ENCODE measurements at regions not wholly inside any gene's neighbourhood (a gene's known extent, or its start where the extent isn't known, plus 50 kb on each side); places are given as distances from the start of the nearest gene placed in this dataset.

DNA sequence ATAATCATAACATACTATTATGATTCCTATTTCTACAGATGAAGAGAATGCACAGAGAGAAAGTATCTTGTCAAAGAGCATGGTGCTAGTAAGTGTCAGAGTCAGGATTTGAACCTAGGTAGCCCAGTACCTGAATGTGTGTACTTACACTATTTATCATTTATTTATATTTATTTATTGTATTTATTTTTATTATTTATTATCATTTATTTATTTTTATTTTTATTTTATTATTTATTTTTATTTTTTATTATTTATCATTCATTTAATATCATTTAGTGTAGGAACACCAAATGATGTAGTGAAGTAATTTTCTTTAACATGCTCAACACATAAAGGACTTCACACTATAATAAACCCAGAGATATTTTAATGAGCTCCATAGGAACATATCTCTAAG, 209.4 kb upstream of the ZFP42 start:
- no peak for DNase-seq (ENCODE audit: low spot score)
- no peak overlapping the region for H3K27ac ChIP-seq
- POLR2A ChIA-PET (ENCODE audit: low non-redundant PET) = no interaction called here
- TF ChIP-seq, protein P1, sequence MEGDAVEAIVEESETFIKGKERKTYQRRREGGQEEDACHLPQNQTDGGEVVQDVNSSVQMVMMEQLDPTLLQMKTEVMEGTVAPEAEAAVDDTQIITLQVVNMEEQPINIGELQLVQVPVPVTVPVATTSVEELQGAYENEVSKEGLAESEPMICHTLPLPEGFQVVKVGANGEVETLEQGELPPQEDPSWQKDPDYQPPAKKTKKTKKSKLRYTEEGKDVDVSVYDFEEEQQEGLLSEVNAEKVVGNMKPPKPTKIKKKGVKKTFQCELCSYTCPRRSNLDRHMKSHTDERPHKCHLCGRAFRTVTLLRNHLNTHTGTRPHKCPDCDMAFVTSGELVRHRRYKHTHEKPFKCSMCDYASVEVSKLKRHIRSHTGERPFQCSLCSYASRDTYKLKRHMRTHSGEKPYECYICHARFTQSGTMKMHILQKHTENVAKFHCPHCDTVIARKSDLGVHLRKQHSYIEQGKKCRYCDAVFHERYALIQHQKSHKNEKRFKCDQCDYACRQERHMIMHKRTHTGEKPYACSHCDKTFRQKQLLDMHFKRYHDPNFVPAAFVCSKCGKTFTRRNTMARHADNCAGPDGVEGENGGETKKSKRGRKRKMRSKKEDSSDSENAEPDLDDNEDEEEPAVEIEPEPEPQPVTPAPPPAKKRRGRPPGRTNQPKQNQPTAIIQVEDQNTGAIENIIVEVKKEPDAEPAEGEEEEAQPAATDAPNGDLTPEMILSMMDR (conservative IDR thresholded peaks at IDR 0.05; ENCODE audit: low read depth) = no peak
- CTCF ChIA-PET = no interaction called here

DNA sequence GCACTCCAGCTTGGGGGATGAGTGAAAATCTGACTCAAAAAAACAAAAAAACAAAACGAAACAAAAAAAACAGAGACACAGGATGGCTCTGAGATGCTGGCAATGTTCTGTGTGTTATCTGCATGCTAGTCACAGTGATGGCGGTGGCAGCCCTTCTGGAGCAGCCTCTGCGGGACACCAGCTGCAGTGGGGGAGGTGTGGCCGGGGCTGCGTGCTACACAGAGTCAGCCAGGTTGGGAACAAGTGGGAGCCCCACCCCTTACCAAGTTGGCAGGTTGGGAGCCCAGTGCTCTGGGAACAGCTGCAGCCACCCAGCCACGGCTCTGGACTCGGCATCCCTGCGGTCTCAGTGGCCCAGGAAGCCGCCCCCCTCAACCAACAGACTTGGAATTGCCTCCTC, 206.5 kb upstream of the ZFP42 start:
- TF ChIP-seq, protein P1 (conservative IDR thresholded peaks at IDR 0.05; ENCODE audit: low read depth) = no peak
- no peak for DNase-seq (ENCODE audit: low spot score)
- CTCF ChIA-PET = no interaction called here
- POLR2A ChIA-PET (ENCODE audit: low non-redundant PET) = no interaction called here
- no peak overlapping the region for H3K27ac ChIP-seq

DNA sequence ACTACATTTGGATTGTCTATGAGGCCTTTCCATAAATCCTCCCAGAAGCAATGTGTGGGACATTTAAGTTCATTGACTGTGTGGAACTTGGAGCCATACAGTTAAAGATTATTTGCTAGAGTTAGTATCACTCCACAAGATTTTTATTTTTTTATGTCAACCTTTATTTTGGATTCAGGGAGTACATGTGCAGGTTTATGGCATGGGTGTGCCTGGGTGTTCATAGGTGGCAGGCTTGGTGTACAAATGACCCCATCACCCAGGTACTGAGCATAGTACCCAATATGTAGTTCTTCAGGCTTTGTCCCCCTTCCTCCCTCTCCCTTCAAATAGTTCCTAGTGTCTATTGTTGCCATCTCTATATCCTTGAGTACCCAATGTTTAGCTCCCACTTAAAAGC, 199.8 kb upstream of the ZFP42 start:
- H3K27ac ChIP-seq = no peak overlapping the region
- CTCF ChIA-PET = interaction anchor here (0.6 kb wide), 1 partner anchor 854 kb away, joined by 3 read pairs; no protein-coding TSS in a partner anchor
- no peak for DNase-seq (ENCODE audit: low spot score)
- POLR2A ChIA-PET (ENCODE audit: low non-redundant PET) = no interaction called here
- TF ChIP-seq, protein P1 (conservative IDR thresholded peaks at IDR 0.05; ENCODE audit: low read depth) = no peak

DNA sequence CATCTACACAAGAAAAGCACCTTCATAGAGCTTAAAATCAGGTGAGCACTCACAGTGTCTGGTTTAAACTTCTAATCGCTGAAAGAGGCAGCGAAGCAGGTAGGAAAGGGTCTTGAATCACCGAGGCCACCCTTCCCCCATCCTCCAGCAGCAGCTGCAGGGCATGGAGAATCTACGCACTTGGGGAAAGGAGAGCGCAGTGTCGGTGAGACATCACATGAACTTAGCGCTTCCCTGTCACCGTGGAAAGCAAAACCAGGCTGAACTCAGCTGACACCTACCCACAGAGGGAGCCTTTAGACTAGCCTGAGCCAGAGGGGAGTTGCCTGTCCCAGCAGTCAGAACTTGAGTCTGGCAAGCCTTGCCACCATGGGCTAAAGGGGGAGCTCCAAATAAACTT, 197.2 kb upstream of the ZFP42 start:
- TF ChIP-seq, protein P1 (conservative IDR thresholded peaks at IDR 0.05; ENCODE audit: low read depth) = no peak
- no peak for DNase-seq (ENCODE audit: low spot score)
- ChIA-PET CTCF (no interaction called here), POLR2A (ENCODE audit: low non-redundant PET) (no interaction called here)
- H3K27ac ChIP-seq = no peak overlapping the region

DNA sequence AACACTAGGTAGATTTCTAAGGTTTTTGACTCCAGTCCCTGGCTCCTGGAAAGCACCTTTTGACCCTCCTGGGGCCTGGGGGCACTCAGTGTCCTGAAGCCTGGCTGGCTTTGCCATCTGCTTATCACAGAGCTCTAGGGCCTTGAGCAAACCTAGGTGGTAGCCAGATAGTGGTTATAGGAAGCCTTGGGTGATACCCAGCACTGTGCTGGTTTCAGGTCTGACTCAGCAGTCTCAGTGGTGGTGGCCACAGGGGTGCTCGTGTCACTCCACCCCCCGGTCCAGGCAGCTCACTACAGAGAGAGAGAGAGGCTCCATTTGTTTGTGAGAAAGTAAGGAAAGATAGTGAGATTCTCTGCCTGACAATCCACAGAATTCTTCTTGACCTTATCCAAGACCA, 195.8 kb upstream of the ZFP42 start:
- no peak for DNase-seq (ENCODE audit: low spot score)
- TF ChIP-seq, protein P1 (conservative IDR thresholded peaks at IDR 0.05; ENCODE audit: low read depth) = no peak
- ChIA-PET CTCF (interaction anchor here (1.0 kb wide), 1 partner anchor 16 kb away, joined by 4 read pairs; no protein-coding TSS in a partner anchor), POLR2A (ENCODE audit: low non-redundant PET) (no interaction called here)
- no peak overlapping the region for H3K27ac ChIP-seq

DNA sequence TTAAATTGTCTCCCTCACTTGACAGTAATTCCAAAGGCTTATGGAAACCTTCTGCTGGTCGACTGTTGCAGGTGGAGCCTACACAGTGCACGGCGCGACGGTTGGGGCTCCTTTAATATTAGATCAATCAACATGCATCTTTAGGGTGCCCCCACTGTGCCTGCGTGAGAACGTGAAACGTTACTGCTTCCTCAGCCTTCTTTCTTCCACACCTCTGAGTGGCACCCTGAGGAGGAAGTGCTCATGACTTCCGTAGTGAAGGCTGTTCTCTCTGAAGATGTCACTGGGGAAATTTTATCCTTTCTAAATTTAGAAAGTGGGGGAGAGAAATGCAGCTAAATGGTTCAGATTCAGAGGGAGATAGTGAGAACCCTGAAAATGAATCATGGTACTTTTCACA, 184.0 kb upstream of the ZFP42 start:
- no peak overlapping the region for H3K27ac ChIP-seq
- ChIA-PET POLR2A (ENCODE audit: low non-redundant PET) (no interaction called here), CTCF (interaction anchor here (0.7 kb wide), 1 partner anchor 130 kb away, joined by 3 read pairs; no protein-coding TSS in a partner anchor)
- TF ChIP-seq, protein P1 (conservative IDR thresholded peaks at IDR 0.05; ENCODE audit: low read depth) = no peak
- no peak for DNase-seq (ENCODE audit: low spot score)

All from RWPE1 (cell line).